K562 (cell line): ENCODE measurements at regions not wholly inside any gene's neighbourhood (a gene's known extent, or its start where the extent isn't known, plus 50 kb on each side); places are given as distances from the start of the nearest gene placed in this dataset.

Experiments
- ATAC-seq: fragments of 200-7000 bp; cut with Tn5 transposase; 3 replicates; pipeline ENCODE4 v1.9.1; 2020; ENCODE audit warnings: moderate library complexity
- BruUV-seq: library from RNA; stranded (reverse); fragments of 400-500 nt; replicated peaks from 2 replicates; lab custom pipeline; 2021; lab: Mats Ljungman, UMichigan
- CTCF ChIA-PET: fragments of 300-600 bp; formaldehyde crosslinking; extraction: SDS; loops from one replicate; lab custom pipeline; 2021; ENCODE audit warnings: low intra/inter-chr PET ratio; lab: Yijun Ruan, JAX
- POLR2A ChIA-PET: fragments of 300-600, 350-650 bp; sonication (Branson Sonifier 250); formaldehyde crosslinking; extraction: SDS; loops from one replicate; lab custom pipeline; 2021; ENCODE audit warnings: antibody characterized with exemption, inconsistent platforms; lab: Yijun Ruan, JAX
- DNase-seq, 4 experiments: peaks; one replicate each; pipeline versions ENCODE4 v3.0.0 to v3.0.0-alpha.2; 2011 to 2018; ENCODE audit warnings: low spot score in 3 of 4, mixed read lengths in 3 of 4; ENCODE audit errors: extremely low read depth in 1 of 4
- FAIRE-seq: peaks from 2 replicates; lab custom pipeline; 2011; peaks lifted over from hg19 to GRCh38; lab: Jason Lieb, UNC
- H2AFZ ChIP-seq: 2 replicates; pipeline ENCODE4 v1.6.0; 2011; ENCODE audit warnings: low read depth, low read length, control low read depth, inconsistent platforms
- H3K27ac ChIP-seq: fragments of 200-600 bp; 3 replicates; pipeline ENCODE4 v1.8.0; 2011; ENCODE audit warnings: low read depth, mild to moderate bottlenecking, control low read depth, inconsistent platforms, low read length, moderate library complexity, mixed read lengths; ENCODE audit errors: extremely low read depth
- H3K27me3 ChIP-seq, 2 experiments: fragments of 300-600 bp in 1 of 2; 2 replicates in 1 of 2; 3 replicates in 1 of 2; pipeline versions ENCODE4 v1.6.0 to v1.8.0; 2011; ENCODE audit warnings: inconsistent platforms in 2 of 2, low read length in 2 of 2, mild to moderate bottlenecking in 1 of 2, mixed read lengths in 1 of 2, moderate library complexity in 1 of 2; ENCODE audit not compliant: control insufficient read depth in 2 of 2, insufficient read depth in 2 of 2
- H3K36me3 ChIP-seq: fragments of 300-600 bp; 3 replicates; pipeline ENCODE4 v1.8.0; 2011; ENCODE audit warnings: mild to moderate bottlenecking, low read length, inconsistent platforms; ENCODE audit not compliant: control insufficient read depth, insufficient read depth
- H3K4me1 ChIP-seq, 2 experiments: fragments of 200-600 bp in 1 of 2; replicated peaks in 1 of 2; 2 replicates in 1 of 2; 3 replicates in 1 of 2; pipeline versions ENCODE4 v1.5.1 to v1.8.0; 2011; ENCODE audit warnings: inconsistent platforms in 2 of 2, low read length in 2 of 2, mild to moderate bottlenecking in 1 of 2, mixed read lengths in 1 of 2, moderate library complexity in 1 of 2; ENCODE audit not compliant: control insufficient read depth in 2 of 2, insufficient read depth in 2 of 2
- H3K4me2 ChIP-seq: 2 replicates; pipeline ENCODE4 v1.6.1; 2011; ENCODE audit warnings: low read length, control low read depth, inconsistent platforms, mixed read lengths; ENCODE audit not compliant: insufficient read depth
- H3K4me3 ChIP-seq: fragments of 200-600 bp; sonication (generic), shearing (Covaris generic); 2 replicates; pipeline ENCODE4 v1.5.1; 2016; ENCODE audit warnings: control low read depth, inconsistent platforms
- H3K79me2 ChIP-seq: fragments of 200-600 bp; 3 replicates; pipeline ENCODE4 v1.8.0; 2011; ENCODE audit warnings: low read length, inconsistent platforms; ENCODE audit not compliant: control insufficient read depth, insufficient read depth
- H3K9ac ChIP-seq, 2 experiments: 2 replicates each; pipeline versions ENCODE4 v1.6.0 to v1.6.1; 2011; ENCODE audit warnings: low read depth in 2 of 2, low read length in 2 of 2, control low read depth in 1 of 2, inconsistent platforms in 1 of 2, mild to moderate bottlenecking in 1 of 2, mixed read lengths in 1 of 2; ENCODE audit not compliant: insufficient read depth in 1 of 2
- H3K9me1 ChIP-seq: one replicate; pipeline ENCODE4 v1.6.0; 2011; ENCODE audit warnings: inconsistent platforms, mild to moderate bottlenecking, low read length, moderate library complexity; ENCODE audit not compliant: control insufficient read depth, insufficient read depth
- H3K9me3 ChIP-seq: replicated peaks from 2 replicates; pipeline ENCODE4 v1.5.1; 2011; ENCODE audit warnings: low read depth, low read length, inconsistent platforms; ENCODE audit not compliant: control insufficient read depth, insufficient read depth
- H4K20me1 ChIP-seq: replicated peaks from 2 replicates; pipeline ENCODE4 v1.6.1; 2011; ENCODE audit warnings: low read length, inconsistent platforms, mixed read lengths; ENCODE audit not compliant: control insufficient read depth, insufficient read depth
- CHAMP1 ChIP-seq: fragments of 450-650 bp; IDR thresholded peaks from 2 replicates; pipeline ENCODE4 v1.6.1; 2016; ENCODE audit warnings: mild to moderate bottlenecking
- DNMT1 ChIP-seq: fragments of 450-650 bp; IDR thresholded peaks from 2 replicates; pipeline ENCODE4 v1.6.1; 2016; ENCODE audit warnings: antibody characterized with exemption, mild to moderate bottlenecking
- HNRNPK ChIP-seq: fragments of 200-400 bp; formaldehyde crosslinking; IDR thresholded peaks from one replicate; pipeline ENCODE4 v1.6.1; 2018; ENCODE audit warnings: mild to moderate bottlenecking, low read depth, low read length; ENCODE audit not compliant: poor library complexity, severe bottlenecking
- U2AF1 ChIP-seq: fragments of 200-400 bp; formaldehyde crosslinking; optimal IDR thresholded peaks from 2 replicates; pipeline ENCODE3; 2017; ENCODE audit warnings: mild to moderate bottlenecking, low read depth, low read length, moderate library complexity
- ZNF175 ChIP-seq: fragments of 200-800 bp; sonication (Bioruptor generic); IDR thresholded peaks from 2 replicates; pipeline ENCODE4 v1.6.1; 2016; ENCODE audit warnings: low read depth, mild to moderate bottlenecking, missing genetic modification characterization, missing compliant biosample characterization
- WGBS: fragments of 100-300 bp; shearing (Covaris generic); methylation state at CpG from one replicate; pipeline ENCODE4 v1.1.6; 2016; ENCODE audit warnings: low coverage, mixed read lengths; ENCODE audit not compliant: insufficient coverage; ENCODE audit errors: missing lambda C conversion rate; 5-methylcytosine and 5-hydroxymethylcytosine counted together
- in situ Hi-C: fragments of 300-500 bp; cut with MboI; formaldehyde crosslinking; loops from 4 replicates; pipeline ENCODE4 v1.15.0; 2018; ENCODE audit warnings: inconsistent platforms, mixed read lengths
- intact Hi-C: fragments of 100-400 bp; cut with micrococcal nuclease; formaldehyde crosslinking; loops from 2 replicates; pipeline ENCODE4 v1.14.2; 2022

GRCh38 chr10:20632696-20633095 is 264.4 kb downstream of the NEBL start:
- Histone ChIP-seq H3K4me3 (no peak overlapping the region), H3K9ac (no peak overlapping the region), H3K27me3 (no peaks in the 10 kb centered on the region), H4K20me1 (no peaks in the 10 kb centered on the region), H2AFZ (no peak overlapping the region), H3K27ac (no peak overlapping the region), H3K9me1 (no peaks in the 10 kb centered on the region), H3K79me2 (no peaks in the 10 kb centered on the region), H3K36me3 (no peaks in the 10 kb centered on the region), H3K9me3 (no peaks in the 10 kb centered on the region), H3K4me1 (no peaks in the 10 kb centered on the region), H3K4me2 (no peak overlapping the region)
- ATAC-seq (no peak), FAIRE-seq (no peak), DNase-seq (no peak)
- WGBS = 0% methylated on average over 2 of the region's 2 CpGs
- BruUV-seq = no TSS peak
- TF ChIP-seq ZNF175 (no peak), CHAMP1 (no peak), HNRNPK (no peak), U2AF1 (no peak), DNMT1 (no peak)
- in situ Hi-C loops (no loop called here), intact Hi-C loops (no loop called here)
- ChIA-PET CTCF (no interaction called here), POLR2A (no interaction called here)
